HG02973 (cell line): ENCODE measurements at regions not wholly inside any gene's neighbourhood (a gene's known extent, or its start where the extent isn't known, plus 50 kb on each side); places are given as distances from the start of the nearest gene placed in this dataset.

Experiments
- ATAC-seq: cut with Tn5 transposase; IDR thresholded peaks from one replicate; pipeline ENCODE4 v1.9.1; 2021; ENCODE audit warnings: moderate library complexity; ENCODE audit not compliant: unreplicated experiment

DNA sequence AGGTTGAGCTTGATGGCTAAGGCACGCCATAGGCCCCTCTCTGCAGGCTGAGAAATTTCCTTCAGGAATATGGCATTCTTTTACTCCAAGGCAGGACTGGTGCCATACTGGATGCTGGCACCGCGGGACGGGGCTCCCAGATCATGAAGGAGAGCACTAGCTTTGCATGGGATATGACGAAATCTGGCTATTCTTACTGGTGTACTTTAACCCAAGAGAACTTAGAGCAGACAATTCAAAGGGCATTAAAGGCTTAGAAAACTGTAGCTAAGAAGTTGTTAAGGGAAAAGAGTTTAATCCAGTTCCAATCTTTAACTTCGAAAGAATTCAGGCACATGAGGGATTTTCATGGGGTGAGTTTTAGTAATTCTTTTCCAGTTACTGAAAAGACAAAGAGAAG is 204.4 kb upstream of the ESRRG start:
- ATAC-seq = no peak

DNA sequence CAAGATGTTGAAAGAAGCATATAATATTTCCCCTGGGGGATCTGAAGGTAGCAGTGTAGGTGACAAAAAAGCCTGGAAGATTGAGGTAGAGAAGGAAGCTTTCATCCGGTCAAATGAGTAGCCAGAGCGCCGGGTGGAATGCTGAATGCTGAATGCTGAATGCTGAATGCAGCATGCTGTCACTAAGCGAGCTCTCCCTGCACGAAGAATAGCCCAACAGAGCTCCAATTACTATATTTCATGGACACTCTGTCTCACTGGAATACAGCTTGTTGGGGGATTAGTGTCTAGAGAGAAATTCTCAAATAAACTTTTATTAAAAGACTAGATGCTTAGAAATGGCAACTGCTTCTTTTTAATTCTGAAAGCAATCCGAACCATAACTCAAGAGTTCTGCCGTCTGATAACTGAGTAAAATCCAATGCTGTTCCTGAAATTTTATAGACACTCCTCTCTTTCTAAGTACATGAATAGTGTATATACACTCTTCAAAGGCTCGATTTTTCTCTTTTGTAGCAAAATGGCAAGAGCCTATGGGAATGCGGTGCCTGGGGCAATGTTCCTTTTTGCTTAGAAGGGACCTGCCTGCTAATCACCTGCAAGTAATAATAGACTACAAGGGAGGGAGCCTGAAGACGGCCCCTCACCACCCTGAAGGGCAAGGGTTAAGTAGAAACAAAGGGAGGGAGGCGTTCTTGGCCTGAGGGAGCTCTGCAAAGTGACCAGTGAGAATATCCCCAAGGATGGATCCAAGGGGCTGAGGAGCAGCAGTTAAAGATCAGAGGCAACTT is 203.7 kb upstream of the ESRRG start:
- ATAC-seq = no peak

DNA sequence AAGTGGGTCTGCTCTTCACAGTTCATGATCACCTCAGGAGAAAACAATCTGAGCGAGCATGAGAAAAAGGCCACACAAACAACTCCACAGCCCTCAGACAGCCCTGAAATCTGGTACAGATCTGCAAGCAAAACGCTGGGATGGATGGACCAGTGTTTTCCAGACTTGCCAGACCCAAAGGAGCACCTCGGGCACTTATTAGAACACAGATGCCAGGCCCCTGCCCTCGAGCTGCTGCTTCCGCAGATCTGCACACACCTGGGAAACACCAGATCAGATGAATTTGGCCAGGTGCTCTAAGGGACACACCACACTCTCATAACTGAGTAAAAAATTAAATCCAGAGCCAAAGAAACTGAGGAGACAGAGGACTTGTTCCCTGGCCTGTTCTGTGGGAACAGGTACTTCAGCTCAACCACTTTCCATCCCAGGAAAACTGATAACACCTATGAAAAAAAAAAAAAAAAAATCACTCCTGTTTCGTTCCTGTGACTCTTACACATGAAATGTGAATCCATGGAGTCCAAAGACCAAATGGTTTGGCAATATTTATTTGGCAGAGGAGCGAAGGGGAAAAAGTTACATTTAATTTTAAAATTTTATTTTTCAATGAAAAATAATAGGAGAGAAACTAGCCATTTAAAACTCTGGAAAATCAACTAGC is 202.9 kb upstream of the ESRRG start:
- ATAC-seq = no peak

DNA sequence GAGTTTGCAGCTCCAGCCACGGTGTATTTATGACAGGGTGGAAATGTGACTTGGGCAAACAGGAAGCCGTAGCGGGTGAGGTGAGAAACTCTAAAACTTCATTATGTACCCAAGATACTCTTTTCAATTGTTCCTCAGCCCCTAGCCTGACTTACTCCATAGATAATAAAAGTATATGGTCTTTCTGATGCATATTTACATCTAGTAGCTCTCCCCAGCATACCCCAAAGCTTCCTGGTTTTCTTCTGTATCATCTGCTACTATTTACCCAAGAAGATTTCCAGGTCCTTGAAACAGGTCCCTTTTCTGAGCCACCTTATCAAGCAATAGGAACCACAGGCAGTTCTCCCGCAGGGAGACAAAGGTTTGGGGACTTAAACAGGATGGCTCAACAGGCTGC is 201.5 kb upstream of the ESRRG start:
- no peak for ATAC-seq

DNA sequence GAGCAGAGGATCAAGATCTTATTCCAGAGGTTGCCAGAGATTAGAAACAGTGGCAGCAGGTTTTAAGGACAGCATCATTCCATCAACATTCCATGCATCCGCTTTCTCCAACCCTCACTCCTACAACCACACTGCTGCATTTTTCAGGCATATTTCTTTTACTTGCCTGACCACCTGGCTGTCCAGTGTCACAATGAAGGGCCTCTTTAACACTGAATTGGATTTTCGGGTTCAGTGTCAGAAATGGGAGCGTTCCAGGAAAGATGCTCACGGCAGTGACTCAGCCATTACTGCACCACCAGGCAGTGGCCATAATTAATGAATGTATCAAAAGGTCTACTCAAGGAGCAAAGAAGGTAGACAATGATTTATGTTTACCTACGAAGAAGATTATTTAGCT is 200.4 kb upstream of the ESRRG start:
- ATAC-seq = no peak

DNA sequence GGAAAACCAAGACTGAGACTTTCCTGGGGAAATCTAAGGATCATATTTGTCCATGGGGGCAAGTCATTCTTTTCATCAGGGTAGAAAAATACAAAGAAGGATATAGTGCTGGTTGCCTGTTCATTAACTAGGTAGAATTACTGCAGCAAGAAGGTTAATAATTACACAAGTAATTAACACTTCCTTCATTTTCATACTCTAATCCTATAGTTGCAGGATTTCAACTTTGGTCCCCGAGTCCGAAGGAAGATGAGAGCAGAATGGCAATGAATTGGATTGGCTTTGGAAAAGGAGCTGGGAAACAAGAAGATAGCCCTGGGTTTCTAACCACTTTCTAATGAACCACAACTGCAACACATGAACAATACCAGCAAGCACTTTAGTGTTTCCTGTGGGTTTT is 199.2 kb upstream of the ESRRG start:
- no peak for ATAC-seq

DNA sequence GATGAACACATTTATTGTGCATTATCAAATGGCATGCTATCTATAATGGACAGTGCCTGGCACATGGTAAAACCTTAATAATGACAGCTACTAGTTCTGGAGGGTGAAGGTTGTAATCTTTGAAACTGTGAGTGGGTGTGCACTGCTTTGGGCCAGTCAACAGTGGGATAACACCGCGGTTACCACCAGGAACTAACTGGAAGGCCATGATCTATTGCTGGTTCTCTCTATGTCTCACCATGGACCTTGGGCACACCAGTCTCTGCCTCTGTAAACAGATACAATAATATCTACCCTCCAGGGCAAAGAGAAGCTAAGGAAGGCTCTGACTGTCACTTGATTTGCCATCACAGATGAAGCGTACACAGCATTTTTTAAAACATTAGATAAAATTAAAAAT is 198.6 kb upstream of the ESRRG start:
- no peak for ATAC-seq

DNA sequence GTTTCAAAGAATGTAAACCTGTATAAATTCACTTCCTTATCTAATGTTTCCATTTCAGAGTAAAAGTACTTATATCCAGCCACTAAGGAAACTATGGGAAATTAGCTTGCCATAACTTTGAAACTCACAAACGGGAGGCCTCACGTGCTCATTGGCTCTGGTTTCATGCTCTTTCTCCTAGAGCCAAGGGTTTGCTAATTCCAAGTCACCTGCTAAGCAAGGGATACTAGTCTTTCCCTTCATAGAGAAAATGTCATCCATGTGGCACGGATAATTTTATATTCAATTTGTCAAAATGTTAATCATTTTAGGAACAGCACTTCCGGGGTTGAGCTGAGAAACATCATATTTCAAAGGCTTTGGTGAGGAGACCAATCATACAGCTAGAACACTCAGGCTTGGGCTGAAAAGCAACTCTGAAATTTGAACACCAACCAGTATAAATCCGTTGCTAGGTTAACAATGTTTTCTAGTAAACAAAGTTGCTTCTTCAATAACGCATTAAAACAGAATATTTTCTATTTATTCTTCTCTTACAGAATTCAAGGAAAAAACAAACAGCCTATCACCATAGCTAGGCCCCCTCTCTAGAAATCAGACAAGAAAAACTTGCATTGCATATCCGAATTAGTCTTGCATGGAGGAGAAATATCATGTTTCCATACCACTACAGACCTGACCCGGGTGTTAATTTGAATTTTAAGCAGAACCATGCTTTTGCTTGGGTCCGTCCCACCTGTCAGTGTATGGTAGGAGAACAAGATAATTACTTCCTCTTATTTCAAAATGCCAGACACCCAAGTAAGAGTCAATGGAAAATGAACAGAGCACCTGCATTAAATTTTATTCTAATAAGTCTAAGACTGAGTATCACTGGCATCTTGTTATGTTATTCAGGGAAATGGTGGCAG is 196.1 kb upstream of the ESRRG start:
- ATAC-seq = no peak

DNA sequence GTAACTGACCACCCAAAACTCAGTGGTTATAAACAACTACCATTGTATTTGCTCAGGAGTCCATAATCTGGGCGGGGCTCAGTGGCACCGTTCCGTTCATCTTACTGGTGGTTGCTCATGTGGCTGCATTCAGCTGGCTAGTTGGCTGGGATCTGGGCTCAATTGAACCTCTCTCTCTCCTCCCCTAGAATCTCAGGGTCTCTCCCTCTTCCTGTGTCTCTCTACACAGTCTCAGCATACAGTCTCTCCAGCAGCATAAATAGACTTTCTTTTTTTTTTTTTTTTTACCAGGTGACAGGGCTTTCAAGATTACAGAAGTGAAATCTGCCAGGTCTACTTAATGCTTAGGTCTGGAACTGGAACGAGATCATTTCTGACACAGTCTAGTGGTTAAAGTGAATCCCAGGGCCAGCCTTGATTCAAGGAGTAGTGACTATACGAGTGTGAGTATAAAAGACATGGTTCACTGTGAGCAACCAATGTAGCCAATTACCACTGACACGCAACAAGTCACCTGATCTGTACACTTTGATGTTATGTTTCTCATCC is 193.7 kb upstream of the ESRRG start:
- no peak for ATAC-seq

DNA sequence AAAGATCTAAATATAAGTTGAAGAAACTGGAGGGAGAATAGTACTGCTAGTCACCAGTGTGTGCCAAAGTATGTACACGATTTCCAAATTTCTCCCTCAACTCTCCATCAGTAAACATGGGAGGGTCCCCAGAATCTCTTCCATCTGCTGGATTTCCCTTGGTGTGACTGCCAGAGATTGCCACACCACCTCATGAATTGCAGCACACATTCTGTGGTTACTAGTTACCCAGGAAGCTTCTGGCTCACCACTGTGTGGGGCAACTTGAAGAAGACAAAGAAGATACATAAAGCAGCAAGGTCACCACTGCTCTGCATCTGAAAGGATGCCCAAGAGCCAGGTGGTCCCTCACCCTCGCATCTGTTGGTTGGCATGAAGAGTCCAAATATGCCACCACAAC is 191.7 kb upstream of the ESRRG start:
- no peak for ATAC-seq

DNA sequence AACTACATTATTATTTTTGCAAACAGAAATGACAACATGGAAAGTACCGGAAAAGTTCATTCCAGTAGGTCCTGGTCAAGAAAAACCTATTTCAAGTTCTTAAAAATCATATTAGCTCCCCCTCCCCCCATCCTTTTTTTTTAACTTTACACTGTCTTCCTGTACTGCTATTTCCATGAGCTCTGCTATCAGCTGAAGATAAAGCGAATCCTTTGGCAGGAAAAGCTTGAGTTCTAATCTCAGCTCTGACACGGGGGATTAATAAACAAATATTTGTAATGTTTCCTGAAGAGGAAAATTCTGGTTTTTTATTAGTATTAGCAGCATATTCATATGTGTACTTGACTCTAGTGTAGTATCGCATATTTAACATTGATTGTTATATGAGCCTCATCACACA is 190.7 kb upstream of the ESRRG start:
- ATAC-seq = no peak

DNA sequence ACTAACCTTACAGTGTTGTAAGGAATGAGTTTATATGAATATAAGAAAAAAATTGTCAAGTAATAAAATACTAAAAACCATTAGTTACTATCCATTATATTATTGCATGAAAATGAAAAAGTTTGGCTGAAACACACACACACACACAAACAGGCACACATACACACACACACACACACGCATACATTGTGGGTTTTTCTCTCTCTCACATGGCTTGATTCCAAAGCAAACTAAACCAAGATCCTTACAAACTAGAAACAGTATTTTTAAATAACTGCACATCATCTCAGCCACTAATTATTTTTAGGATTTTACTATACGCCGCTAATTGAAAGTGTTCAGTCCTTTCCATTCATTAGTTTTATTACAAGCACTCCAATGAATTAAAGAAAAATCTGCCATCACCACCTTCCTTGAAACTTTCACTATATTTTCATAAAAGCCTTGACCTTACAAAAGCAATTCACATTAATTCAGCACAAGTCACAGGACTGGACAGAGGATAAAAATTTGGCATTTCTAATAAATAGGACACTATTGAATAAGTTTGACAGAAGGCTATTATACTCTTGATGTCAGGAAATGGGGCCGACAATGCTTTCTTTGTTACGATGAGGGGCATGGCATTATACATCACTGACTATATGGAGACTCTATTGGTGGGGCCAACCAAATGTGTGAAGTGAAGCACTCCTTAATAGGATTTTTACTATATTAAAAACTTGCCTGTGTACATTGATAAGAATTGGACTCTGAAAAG is 187.0 kb upstream of the ESRRG start:
- no peak for ATAC-seq

DNA sequence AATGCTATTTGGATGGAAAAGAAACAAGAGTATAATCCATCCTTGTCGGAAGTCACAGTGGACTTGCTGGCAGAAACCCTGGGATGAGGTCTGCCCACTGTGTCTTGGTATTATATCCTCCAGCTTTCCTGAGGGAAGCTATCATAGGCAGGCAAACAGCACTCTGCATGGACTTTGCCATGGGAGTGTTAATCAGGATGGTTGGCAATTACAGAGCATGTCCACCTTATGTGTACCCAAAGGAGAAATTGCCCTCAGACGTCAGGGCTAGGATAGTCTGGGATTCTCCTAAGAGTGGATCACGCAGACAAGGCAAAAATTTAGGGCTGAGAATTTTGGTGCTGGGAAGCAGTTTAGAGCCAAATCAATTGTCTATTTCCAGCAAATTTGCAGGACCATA is 184.9 kb upstream of the ESRRG start:
- no peak for ATAC-seq

DNA sequence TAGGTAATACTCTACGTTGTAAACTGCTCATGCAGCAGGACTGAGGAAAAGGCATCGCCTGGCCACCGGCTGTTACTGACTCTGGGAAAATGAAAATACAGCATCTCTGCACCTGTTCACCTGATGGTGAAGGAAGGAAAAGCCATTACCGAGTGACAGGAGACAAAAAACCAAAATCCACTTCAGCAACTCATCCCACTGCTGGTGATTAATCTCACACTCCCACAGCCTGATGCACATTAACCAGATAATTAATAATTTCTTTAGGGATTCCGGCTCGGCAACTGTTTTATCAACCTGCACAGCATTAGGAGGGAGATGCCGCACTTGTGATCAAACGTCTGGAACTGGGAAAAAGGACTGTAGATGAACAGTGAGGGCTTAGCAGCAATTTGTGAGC is 183.9 kb upstream of the ESRRG start:
- ATAC-seq = no peak

DNA sequence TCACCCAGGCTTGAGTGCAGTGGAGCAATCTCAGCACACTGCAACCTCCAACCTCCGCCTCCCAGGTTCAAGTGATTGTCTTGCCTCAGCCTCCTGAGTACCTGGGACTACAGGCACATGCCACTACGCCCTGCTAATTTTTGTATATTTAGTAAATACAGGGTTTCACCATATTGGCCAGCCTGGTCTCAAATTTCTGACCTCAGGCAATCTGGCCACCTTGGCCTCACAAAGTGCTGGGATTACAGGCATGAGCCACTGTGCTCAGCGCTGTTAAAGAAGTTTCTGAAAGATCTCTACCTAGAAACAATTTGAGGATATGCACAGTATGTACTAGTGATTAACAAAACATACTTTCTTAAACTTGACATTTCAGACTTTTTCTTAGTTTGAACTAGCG is 182.6 kb upstream of the ESRRG start:
- no peak for ATAC-seq

DNA sequence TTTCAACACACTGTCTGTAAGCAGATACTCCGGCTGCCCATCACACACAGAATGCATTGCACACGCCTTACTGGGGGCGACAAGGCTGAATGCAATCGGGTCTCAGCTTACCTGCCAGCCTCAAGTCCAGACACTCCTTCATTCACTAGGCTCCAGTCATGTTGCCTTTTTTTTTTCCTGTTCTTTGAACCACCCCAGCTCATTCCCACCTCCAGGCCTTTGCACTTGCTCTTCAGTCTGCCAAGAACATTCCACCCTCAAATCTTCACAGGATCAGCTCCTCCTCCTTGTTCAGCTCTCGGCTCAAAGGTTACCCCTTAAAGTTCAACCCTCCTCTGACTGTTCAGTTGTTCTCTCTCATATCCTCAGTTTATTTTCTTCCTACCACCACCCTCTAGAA is 181.9 kb upstream of the ESRRG start:
- ATAC-seq = no peak

DNA sequence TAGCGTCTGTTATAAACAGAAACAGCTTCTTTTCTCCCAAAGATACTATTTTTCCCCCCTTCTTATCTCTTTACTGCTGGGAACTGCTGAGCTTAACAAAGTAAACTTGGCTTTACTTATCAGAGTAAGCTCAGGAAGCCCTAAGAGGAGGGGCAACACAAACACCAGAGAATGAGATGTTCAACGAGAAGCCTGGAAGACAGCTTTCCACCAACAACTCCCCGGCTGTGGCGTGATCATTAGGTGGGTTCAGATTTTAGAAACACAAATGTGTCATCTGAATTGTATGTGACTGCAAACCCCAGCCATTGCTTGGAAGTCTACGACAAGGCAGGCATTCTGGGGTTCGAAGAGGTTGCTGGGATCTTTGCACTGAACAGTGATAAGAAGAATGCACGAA is 181.2 kb upstream of the ESRRG start:
- no peak for ATAC-seq

DNA sequence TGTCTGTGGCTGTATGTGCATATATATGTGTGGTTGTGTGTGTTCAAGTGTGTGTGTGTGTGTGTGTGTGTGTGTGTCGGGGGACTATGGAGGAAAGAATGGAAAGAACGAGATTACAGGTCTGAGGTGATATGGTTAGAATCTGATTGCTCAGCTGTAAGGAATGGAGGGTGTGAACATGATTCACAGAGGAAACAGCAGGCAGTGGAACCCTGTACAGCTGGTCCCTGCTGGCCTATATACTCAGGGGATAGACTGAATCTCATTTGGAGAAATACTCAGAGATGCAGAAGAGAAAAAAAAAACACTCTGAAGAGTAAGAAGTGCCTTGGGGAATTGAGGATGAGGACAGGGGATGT is 180.1 kb upstream of the ESRRG start:
- ATAC-seq = no peak

DNA sequence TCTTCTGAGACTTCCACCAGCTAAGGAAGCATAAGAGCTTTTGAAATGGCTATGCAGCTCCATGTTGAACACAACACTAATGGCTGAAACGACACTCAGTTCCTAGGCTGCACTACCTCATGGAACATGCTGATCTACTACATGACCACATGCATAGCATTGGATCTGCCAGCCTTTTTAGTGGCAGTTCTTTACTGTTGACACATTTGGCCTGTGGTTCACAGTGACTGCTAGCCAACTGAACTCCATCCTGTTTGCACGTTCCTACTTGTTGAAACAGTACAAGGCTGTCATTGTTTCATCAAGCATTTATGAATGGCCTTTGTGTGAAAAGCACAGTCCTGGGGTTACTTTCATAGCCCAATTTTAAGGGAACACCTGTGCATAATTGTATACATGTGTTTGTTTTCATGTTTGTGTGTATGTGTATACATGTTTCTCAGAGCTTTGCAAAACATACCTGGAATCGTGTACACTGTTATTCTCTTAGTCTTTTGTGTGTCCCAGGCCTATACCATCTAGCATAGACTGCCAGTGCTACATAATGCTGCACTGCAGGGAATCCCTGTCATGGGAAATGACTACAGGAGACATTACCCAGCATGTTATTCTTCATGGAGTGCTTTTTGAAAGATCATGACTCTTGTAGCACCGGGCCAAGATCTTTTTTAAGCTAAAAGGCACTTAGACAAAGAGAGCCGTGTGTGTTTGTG is 179.6 kb upstream of the ESRRG start:
- ATAC-seq = no peak

DNA sequence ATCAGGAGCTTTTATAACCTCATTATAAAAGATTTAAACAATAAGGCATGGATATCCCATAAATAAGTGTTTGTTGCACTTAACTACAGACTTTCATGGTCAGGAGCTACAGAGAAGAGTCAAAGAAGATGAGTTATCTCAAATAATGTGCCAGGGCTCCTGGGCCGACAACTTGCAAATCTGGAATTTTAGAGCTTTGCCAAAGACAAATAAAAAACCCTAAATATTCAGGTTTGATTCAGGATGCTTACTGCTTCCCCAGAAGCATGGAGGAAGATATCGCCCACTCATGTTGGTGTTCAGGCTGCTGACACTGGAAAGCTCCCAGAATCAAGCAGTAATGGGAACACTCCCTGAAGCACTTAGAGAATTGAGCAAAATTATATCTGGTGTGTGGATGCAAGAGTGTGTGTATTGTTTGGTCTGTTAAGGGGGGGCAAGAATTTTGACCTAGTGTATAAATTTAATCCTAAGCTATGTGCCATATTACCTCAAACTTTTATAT is 176.9 kb upstream of the ESRRG start:
- no peak for ATAC-seq
